ENCODE measurements at regions not wholly inside any gene's neighbourhood (a gene's known extent, or its start where the extent isn't known, plus 50 kb on each side); places are given as distances from the start of the nearest gene placed in this dataset.

- TF ChIP-seq RXRA (IDR thresholded peaks at IDR 0.05; ENCODE audit: insufficient read depth, low read depth, low read length) = no peak
- no peak for TF ChIP-seq ASH2L (IDR thresholded peaks at IDR 0.05; ENCODE audit: low read length)
- TF ChIP-seq, protein P1, sequence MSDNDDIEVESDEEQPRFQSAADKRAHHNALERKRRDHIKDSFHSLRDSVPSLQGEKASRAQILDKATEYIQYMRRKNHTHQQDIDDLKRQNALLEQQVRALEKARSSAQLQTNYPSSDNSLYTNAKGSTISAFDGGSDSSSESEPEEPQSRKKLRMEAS (IDR thresholded peaks at IDR 0.05) = no peak
- no peak for TF ChIP-seq CHD2 (IDR thresholded peaks at IDR 0.05; ENCODE audit: low read length)
- TF ChIP-seq MAFK (IDR thresholded peaks at IDR 0.05; ENCODE audit: low read depth, low read length) = no peak
- TF ChIP-seq CTCF (IDR thresholded peaks at IDR 0.05; ENCODE audit: control extremely low read depth in 1 of 3, insufficient read depth in 1 of 3, low read depth in 1 of 3, low read length in 3 of 3) = no peak
Observed at GRCh38 chr12:18799561-18799960, 61.6 kb downstream of the CAPZA3 start (continued).

All from H1 (cell line).